MM.1S (cell line): ENCODE measurements at regions not wholly inside any gene's neighbourhood (a gene's known extent, or its start where the extent isn't known, plus 50 kb on each side); places are given as distances from the start of the nearest gene placed in this dataset.

ENCODE experiments used
- EZH2 ChIP-seq: fragments of 300-600 bp; sonication (generic); optimal IDR thresholded peaks from 2 replicates; pipeline ENCODE3; 2017; ENCODE audit warnings: low read depth, mild to moderate bottlenecking, antibody characterized with exemption, low read length, mixed read lengths
- EZH2phosphoT487 ChIP-seq: fragments of 300-600 bp; sonication (generic); IDR thresholded peaks from 2 replicates; pipeline ENCODE4 v1.6.1; 2018; ENCODE audit warnings: antibody characterized with exemption, low read length
- TF ChIP-seq, protein P1 (sequence below): fragments of 300-600 bp; sonication (generic); IDR thresholded peaks from 2 replicates; pipeline ENCODE4 v1.5.1; 2016; ENCODE audit warnings: antibody characterized with exemption, low read length, mixed read lengths

GRCh38 chr16:47778106-47778801, 317.1 kb downstream of the PHKB start:
- TF ChIP-seq, protein P1, sequence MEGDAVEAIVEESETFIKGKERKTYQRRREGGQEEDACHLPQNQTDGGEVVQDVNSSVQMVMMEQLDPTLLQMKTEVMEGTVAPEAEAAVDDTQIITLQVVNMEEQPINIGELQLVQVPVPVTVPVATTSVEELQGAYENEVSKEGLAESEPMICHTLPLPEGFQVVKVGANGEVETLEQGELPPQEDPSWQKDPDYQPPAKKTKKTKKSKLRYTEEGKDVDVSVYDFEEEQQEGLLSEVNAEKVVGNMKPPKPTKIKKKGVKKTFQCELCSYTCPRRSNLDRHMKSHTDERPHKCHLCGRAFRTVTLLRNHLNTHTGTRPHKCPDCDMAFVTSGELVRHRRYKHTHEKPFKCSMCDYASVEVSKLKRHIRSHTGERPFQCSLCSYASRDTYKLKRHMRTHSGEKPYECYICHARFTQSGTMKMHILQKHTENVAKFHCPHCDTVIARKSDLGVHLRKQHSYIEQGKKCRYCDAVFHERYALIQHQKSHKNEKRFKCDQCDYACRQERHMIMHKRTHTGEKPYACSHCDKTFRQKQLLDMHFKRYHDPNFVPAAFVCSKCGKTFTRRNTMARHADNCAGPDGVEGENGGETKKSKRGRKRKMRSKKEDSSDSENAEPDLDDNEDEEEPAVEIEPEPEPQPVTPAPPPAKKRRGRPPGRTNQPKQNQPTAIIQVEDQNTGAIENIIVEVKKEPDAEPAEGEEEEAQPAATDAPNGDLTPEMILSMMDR = no peak
- TF ChIP-seq EZH2 = no peak
- TF ChIP-seq EZH2phosphoT487 = no peak
